ENCODE measurements at regions not wholly inside any gene's neighbourhood (a gene's known extent, or its start where the extent isn't known, plus 50 kb on each side); places are given as distances from the start of the nearest gene placed in this dataset.

GRCh38 chr6:126764104-126764503 lies 354.4 kb upstream of the RSPO3 start:
- no peak for DNase-seq
- Histone ChIP-seq H3K4me2 (ENCODE audit: low read depth, low read length) (no peak overlapping the region), H3K79me2 (ENCODE audit: low read length) (no peaks in the 10 kb centered on the region), H4K20me1 (ENCODE audit: insufficient read depth, low read length) (no peaks in the 10 kb centered on the region), H3K27me3 (replicated peaks; ENCODE audit: insufficient read depth, low read length) (no peaks in the 10 kb centered on the region), H3K9ac (ENCODE audit: low read length) (no peak overlapping the region), H2AFZ (ENCODE audit: low read length) (no peak overlapping the region), H3K4me3 (ENCODE audit: low read length) (no peak overlapping the region), H3F3A (ENCODE audit: insufficient read depth, low read length) (no peaks in the 10 kb centered on the region), H3K9me3 (replicated peaks; ENCODE audit: insufficient read depth, low read length) (no peaks in the 10 kb centered on the region), H3K9me2 (replicated peaks; ENCODE audit: insufficient read depth, low read length) (no peaks in the 10 kb centered on the region), H3K27ac (ENCODE audit: low read length) (no peak overlapping the region), H3K36me3 (replicated peaks; ENCODE audit: insufficient read depth, low read length) (no peaks in the 10 kb centered on the region), H3K4me1 (ENCODE audit: low read length) (no peaks in the 10 kb centered on the region)
- no peak for TF ChIP-seq EZH2 (optimal IDR thresholded peaks at IDR 0.05; ENCODE audit: low read depth, low read length)
- no peak for TF ChIP-seq EZH2phosphoT487 (IDR thresholded peaks at IDR 0.05; ENCODE audit: low read length)
- TF ChIP-seq, protein P1, sequence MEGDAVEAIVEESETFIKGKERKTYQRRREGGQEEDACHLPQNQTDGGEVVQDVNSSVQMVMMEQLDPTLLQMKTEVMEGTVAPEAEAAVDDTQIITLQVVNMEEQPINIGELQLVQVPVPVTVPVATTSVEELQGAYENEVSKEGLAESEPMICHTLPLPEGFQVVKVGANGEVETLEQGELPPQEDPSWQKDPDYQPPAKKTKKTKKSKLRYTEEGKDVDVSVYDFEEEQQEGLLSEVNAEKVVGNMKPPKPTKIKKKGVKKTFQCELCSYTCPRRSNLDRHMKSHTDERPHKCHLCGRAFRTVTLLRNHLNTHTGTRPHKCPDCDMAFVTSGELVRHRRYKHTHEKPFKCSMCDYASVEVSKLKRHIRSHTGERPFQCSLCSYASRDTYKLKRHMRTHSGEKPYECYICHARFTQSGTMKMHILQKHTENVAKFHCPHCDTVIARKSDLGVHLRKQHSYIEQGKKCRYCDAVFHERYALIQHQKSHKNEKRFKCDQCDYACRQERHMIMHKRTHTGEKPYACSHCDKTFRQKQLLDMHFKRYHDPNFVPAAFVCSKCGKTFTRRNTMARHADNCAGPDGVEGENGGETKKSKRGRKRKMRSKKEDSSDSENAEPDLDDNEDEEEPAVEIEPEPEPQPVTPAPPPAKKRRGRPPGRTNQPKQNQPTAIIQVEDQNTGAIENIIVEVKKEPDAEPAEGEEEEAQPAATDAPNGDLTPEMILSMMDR (IDR thresholded peaks at IDR 0.05; ENCODE audit: low read length), result no peak

DNA sequence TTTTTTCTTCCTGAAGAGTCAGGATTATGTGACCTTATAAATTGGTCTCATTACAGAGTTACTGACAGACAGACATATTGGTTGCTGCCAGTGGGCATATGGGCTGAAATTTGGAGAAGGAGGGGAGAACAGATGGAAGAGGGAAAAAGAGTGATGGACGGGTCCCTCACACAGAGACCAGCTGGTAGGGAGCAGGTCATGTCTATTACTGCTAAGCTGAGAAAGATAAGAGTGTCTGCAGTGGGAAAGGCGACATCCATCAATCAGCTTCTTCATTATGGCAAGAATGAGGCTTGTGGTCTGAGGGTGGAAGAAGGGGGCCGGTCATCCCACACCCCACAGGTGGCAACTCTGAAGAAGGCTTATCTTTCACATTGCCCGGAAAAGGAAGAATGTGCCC lies 353.8 kb upstream of the RSPO3 start:
- no peaks in the 10 kb centered on the region for H3K4me1 ChIP-seq (ENCODE audit: low read length)
- no peaks in the 10 kb centered on the region for H3K36me3 ChIP-seq (replicated peaks; ENCODE audit: insufficient read depth, low read length)
- DNase-seq, result no peak
- no peak overlapping the region for H3K9ac ChIP-seq (ENCODE audit: low read length)
- H3K27me3 ChIP-seq (replicated peaks; ENCODE audit: insufficient read depth, low read length), result no peaks in the 10 kb centered on the region
- H2AFZ ChIP-seq (ENCODE audit: low read length), result no peak overlapping the region
- H3K4me3 ChIP-seq (ENCODE audit: low read length), result no peak overlapping the region
- no peaks in the 10 kb centered on the region for H3F3A ChIP-seq (ENCODE audit: insufficient read depth, low read length)
- no peaks in the 10 kb centered on the region for H4K20me1 ChIP-seq (ENCODE audit: insufficient read depth, low read length)
- no peaks in the 10 kb centered on the region for H3K9me3 ChIP-seq (replicated peaks; ENCODE audit: insufficient read depth, low read length)
- H3K27ac ChIP-seq (ENCODE audit: low read length), result no peak overlapping the region
- H3K4me2 ChIP-seq (ENCODE audit: low read depth, low read length), result no peak overlapping the region
- H3K9me2 ChIP-seq (replicated peaks; ENCODE audit: insufficient read depth, low read length), result no peaks in the 10 kb centered on the region
- TF ChIP-seq EZH2phosphoT487 (IDR thresholded peaks at IDR 0.05; ENCODE audit: low read length) (no peak), EZH2 (optimal IDR thresholded peaks at IDR 0.05; ENCODE audit: low read depth, low read length) (no peak)
- TF ChIP-seq, protein P1 (IDR thresholded peaks at IDR 0.05; ENCODE audit: low read length), result no peak
- no peaks in the 10 kb centered on the region for H3K79me2 ChIP-seq (ENCODE audit: low read length)

DNA sequence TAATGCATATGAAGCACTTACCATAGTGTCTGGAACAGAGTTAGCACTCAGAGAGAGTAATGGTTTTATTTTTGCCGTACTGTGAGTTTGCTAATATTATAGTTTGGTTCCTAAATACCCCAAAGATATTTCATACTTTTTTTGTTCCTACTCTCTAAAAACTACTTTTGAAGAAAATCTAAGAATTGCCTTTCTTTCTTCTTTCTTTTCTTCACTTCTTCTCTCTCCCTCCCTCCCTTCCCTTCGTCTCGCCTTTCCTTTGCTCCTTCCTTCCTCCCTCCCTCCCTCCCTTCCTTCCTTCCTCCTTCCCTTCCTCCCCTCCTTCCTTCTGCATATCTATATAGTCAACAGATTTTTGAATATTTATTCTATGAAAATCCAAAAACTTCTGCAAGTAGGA lies 351.7 kb upstream of the RSPO3 start:
- no peaks in the 10 kb centered on the region for H3F3A ChIP-seq (ENCODE audit: insufficient read depth, low read length)

More for the DNA sequence above, 351.7 kb upstream of the RSPO3 start:
- Histone ChIP-seq H3K4me3 (ENCODE audit: low read length) (no peak overlapping the region), H3K9ac (ENCODE audit: low read length) (no peak overlapping the region), H3K9me3 (replicated peaks; ENCODE audit: insufficient read depth, low read length) (no peaks in the 10 kb centered on the region), H3K4me2 (ENCODE audit: low read depth, low read length) (no peak overlapping the region), H3K4me1 (ENCODE audit: low read length) (no peaks in the 10 kb centered on the region), H3K79me2 (ENCODE audit: low read length) (no peaks in the 10 kb centered on the region), H3K9me2 (replicated peaks; ENCODE audit: insufficient read depth, low read length) (no peaks in the 10 kb centered on the region), H3K27me3 (replicated peaks; ENCODE audit: insufficient read depth, low read length) (no peaks in the 10 kb centered on the region), H3K36me3 (replicated peaks; ENCODE audit: insufficient read depth, low read length) (no peaks in the 10 kb centered on the region), H4K20me1 (ENCODE audit: insufficient read depth, low read length) (no peaks in the 10 kb centered on the region), H2AFZ (ENCODE audit: low read length) (no peak overlapping the region), H3K27ac (ENCODE audit: low read length) (no peak overlapping the region)
- TF ChIP-seq, protein P1 (IDR thresholded peaks at IDR 0.05; ENCODE audit: low read length), result no peak
- no peak for TF ChIP-seq EZH2phosphoT487 (IDR thresholded peaks at IDR 0.05; ENCODE audit: low read length)
- no peak for TF ChIP-seq EZH2 (optimal IDR thresholded peaks at IDR 0.05; ENCODE audit: low read depth, low read length)
- DNase-seq, result no peak
